ENCODE measurements at regions not wholly inside any gene's neighbourhood (a gene's known extent, or its start where the extent isn't known, plus 50 kb on each side); places are given as distances from the start of the nearest gene placed in this dataset.
A peak's percentile ranks its signal among the peaks of the same experiment; 100 is the strongest.

DNA sequence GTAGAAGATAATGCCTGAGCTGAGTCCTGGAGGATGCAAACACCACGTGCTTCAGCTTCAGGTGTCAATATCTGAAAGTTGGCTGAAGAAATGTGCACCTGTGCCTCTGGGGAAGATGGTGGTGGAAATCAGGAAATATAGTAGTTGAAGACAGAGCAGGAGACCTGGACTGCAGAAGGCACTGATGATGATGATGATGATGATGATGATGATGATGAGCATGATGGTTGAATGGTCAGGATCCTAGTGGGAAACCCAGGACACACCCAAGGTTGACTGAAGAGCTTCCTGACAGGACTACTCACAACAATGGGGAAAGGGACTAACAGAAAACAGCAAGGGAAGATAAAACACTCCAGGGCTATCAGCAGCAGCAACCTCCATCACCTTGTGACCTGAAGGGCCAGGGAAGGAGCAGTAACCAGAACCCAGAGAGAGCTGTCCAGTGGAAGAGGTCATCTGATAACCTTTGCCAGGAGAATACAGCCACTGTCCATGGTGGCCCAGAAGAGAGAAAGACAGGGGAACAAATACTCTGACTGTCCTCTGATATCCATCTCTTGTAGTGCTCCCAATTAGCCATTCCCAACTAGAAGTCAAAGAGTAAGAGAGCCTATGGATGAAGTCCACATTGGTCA is 170.3 kb downstream of the TSHZ3 start:
- Histone ChIP-seq H3K9me3 (ENCODE audit: control insufficient read depth, low read length) (no peaks in the 10 kb centered on the region), H3K4me1 (ENCODE audit: control insufficient read depth, insufficient read depth, low read length, poor library complexity, severe bottlenecking) (no peaks in the 10 kb centered on the region)
- WGBS, 2 experiments (ENCODE audit: insufficient coverage in 2 of 2): 91% methylated on average over 1 of the region's 1 CpG; no CpG with 5 or more reads in 1 of the 2 experiments

DNA sequence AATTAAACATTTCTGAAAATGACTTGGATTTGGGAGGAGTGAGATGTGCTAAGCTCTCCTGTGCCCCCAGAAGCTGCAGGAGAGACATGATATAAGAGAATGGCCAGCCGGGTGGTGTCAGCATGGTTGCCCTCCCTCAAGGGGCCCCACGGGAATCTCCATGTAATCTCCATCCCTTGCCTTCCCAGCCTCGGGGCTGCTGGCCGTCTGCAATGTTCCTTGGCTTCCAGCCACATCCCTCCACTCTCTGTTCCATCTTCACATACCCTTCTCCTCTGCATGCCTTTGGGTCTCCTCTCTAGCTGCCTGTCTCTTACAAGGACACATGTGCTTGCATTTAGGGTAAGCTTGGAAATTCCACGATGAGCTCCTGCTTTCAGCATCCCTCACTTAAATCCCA is 172.0 kb downstream of the TSHZ3 start:
- no peaks in the 10 kb centered on the region for H3K36me3 ChIP-seq (ENCODE audit: control insufficient read depth, insufficient read depth, low read length)
- no peaks in the 10 kb centered on the region for H3K9me3 ChIP-seq (ENCODE audit: control insufficient read depth, low read length)
- WGBS, 2 experiments (ENCODE audit: insufficient coverage in 2 of 2): 93 to 98% methylated on average over 4 of the region's 5 CpGs
- no peak overlapping the region for H3K27ac ChIP-seq (ENCODE audit: low read depth, low read length, severe bottlenecking)
- H3K4me1 ChIP-seq (ENCODE audit: control insufficient read depth, insufficient read depth, low read length, poor library complexity, severe bottlenecking): no peaks in the 10 kb centered on the region
- H3K4me3 ChIP-seq (ENCODE audit: extremely low read depth, insufficient read depth, low read length, poor library complexity, severe bottlenecking): no peak overlapping the region

More for the DNA sequence above, 170.3 kb downstream of the TSHZ3 start:
- H3K36me3 ChIP-seq (ENCODE audit: control insufficient read depth, insufficient read depth, low read length): no peaks in the 10 kb centered on the region
- H3K4me3 ChIP-seq (ENCODE audit: extremely low read depth, insufficient read depth, low read length, poor library complexity, severe bottlenecking): no peak overlapping the region
- H3K27ac ChIP-seq (ENCODE audit: low read depth, low read length, severe bottlenecking): no peak overlapping the region

- no peaks in the 10 kb centered on the region for H3K36me3 ChIP-seq (ENCODE audit: control insufficient read depth, insufficient read depth, low read length)
- H3K9me3 ChIP-seq (ENCODE audit: control insufficient read depth, low read length): no peaks in the 10 kb centered on the region
- no peak overlapping the region for H3K27ac ChIP-seq (ENCODE audit: low read depth, low read length, severe bottlenecking)
- no peaks in the 10 kb centered on the region for H3K4me1 ChIP-seq (ENCODE audit: control insufficient read depth, insufficient read depth, low read length, poor library complexity, severe bottlenecking)
- H3K4me3 ChIP-seq (ENCODE audit: extremely low read depth, insufficient read depth, low read length, poor library complexity, severe bottlenecking): no peak overlapping the region
- WGBS, 2 experiments (ENCODE audit: insufficient coverage in 2 of 2): 100% methylated on average over 1 of the region's 3 CpGs; no CpG with 5 or more reads in 1 of the 2 experiments
Measured at GRCh38 chr19:31175564-31176348, 173.5 kb downstream of the TSHZ3 start.

DNA sequence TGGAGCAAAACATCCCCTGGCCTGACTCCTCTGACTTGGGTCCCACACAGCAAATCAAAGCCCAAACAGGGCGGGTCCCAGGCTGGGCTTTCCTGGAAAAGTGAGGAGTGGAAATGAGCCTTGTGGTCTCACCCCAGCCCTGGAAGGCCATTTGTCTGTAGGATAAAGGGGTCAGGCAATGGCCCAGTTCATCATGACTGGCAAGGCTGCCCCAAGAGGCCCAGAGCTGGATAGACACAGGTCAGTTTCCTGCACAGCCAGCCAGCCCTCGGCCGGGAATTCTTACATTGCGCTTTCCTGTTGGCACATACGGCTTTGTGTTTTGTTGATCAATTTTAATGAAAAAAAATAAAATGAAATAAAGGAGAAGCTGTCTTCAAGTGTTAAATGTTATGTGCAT is 174.3 kb downstream of the TSHZ3 start:
- H3K9me3 ChIP-seq (ENCODE audit: control insufficient read depth, low read length): no peaks in the 10 kb centered on the region
- no peaks in the 10 kb centered on the region for H3K36me3 ChIP-seq (ENCODE audit: control insufficient read depth, insufficient read depth, low read length)
- no peak overlapping the region for H3K27ac ChIP-seq (ENCODE audit: low read depth, low read length, severe bottlenecking)
- no peak overlapping the region for H3K4me3 ChIP-seq (ENCODE audit: extremely low read depth, insufficient read depth, low read length, poor library complexity, severe bottlenecking)
- no CpG with 5 or more reads among the region's 5 CpGs for WGBS, 2 experiments (ENCODE audit: insufficient coverage in 2 of 2)
- H3K4me1 ChIP-seq (ENCODE audit: control insufficient read depth, insufficient read depth, low read length, poor library complexity, severe bottlenecking): no peaks in the 10 kb centered on the region

DNA sequence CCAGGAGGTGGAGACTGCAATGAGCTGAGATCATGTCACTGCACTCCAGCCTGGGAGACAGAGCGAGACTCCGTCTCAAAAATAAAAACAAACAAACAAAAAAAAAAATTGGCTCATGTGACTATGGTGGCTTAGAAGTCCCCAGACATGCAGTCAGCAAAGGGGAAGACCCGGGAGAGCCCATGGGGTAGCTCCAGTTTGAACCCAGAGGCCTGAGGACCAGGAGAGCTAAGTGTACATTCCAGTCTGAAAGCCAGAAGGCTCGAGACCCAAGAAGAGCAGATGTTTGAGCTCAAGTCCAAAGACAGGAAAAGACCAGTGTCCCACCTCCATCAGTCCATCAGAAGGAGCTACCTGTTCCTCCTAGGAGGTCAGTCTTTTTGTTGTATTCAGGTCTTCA is 175.2 kb downstream of the TSHZ3 start:
- no peaks in the 10 kb centered on the region for H3K36me3 ChIP-seq (ENCODE audit: control insufficient read depth, insufficient read depth, low read length)
- H3K9me3 ChIP-seq (ENCODE audit: control insufficient read depth, low read length): no peaks in the 10 kb centered on the region
- H3K27ac ChIP-seq (ENCODE audit: low read depth, low read length, severe bottlenecking): no peak overlapping the region
- WGBS, 2 experiments (ENCODE audit: insufficient coverage in 2 of 2): 75 to 92% methylated on average over 1 of the region's 4 CpGs
- no peaks in the 10 kb centered on the region for H3K4me1 ChIP-seq (ENCODE audit: control insufficient read depth, insufficient read depth, low read length, poor library complexity, severe bottlenecking)
- no peak overlapping the region for H3K4me3 ChIP-seq (ENCODE audit: extremely low read depth, insufficient read depth, low read length, poor library complexity, severe bottlenecking)

DNA sequence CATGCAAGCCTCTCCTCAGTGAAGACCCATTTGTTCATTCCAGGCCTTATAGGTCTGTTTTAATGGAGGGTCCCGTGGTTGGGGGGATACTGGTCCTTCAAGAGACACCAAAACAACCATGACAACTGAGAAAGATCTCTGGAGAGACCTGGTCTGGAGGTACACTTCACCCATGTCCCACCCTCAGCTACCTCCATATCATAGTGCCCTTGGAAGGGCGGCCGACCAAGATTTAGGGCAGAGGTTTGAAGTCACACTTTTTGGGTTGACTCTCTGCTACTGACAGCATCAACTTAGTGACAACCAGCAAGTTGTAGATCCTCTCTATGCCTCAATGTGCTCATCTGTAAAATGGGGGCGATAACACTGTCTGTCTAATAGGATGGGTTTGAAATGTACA is 177.3 kb downstream of the TSHZ3 start:
- H3K9me3 ChIP-seq (ENCODE audit: control insufficient read depth, low read length): no peaks in the 10 kb centered on the region
- 100% methylated on average over 2 of the region's 4 CpGs for WGBS, 2 experiments (ENCODE audit: insufficient coverage in 2 of 2)
- H3K4me3 ChIP-seq (ENCODE audit: extremely low read depth, insufficient read depth, low read length, poor library complexity, severe bottlenecking): no peak overlapping the region
- no peaks in the 10 kb centered on the region for H3K36me3 ChIP-seq (ENCODE audit: control insufficient read depth, insufficient read depth, low read length)
- no peak overlapping the region for H3K27ac ChIP-seq (ENCODE audit: low read depth, low read length, severe bottlenecking)
- H3K4me1 ChIP-seq (ENCODE audit: control insufficient read depth, insufficient read depth, low read length, poor library complexity, severe bottlenecking): peaks cover 4% of the 10 kb centered on the region

- 83% methylated on average over 1 of the region's 2 CpGs; no CpG with 5 or more reads in 1 of the 2 experiments for WGBS, 2 experiments (ENCODE audit: insufficient coverage in 2 of 2)
- Histone ChIP-seq H3K27ac (ENCODE audit: low read depth, low read length, severe bottlenecking) (no peak overlapping the region), H3K4me3 (ENCODE audit: extremely low read depth, insufficient read depth, low read length, poor library complexity, severe bottlenecking) (no peak overlapping the region), H3K36me3 (ENCODE audit: control insufficient read depth, insufficient read depth, low read length) (no peaks in the 10 kb centered on the region), H3K4me1 (ENCODE audit: control insufficient read depth, insufficient read depth, low read length, poor library complexity, severe bottlenecking) (peaks cover 4% of the 10 kb centered on the region), H3K9me3 (ENCODE audit: control insufficient read depth, low read length) (no peaks in the 10 kb centered on the region)
Measured at GRCh38 chr19:31170046-31170445, 179.2 kb downstream of the TSHZ3 start.

GRCh38 chr19:31168106-31168625 is 181.1 kb downstream of the TSHZ3 start:
- WGBS, 2 experiments (ENCODE audit: insufficient coverage in 2 of 2): 94 to 100% methylated on average over 4 to 6 of the region's 8 CpGs
- H3K9me3 ChIP-seq (ENCODE audit: control insufficient read depth, low read length): no peaks in the 10 kb centered on the region
- H3K4me3 ChIP-seq (ENCODE audit: extremely low read depth, insufficient read depth, low read length, poor library complexity, severe bottlenecking): no peak overlapping the region
- peaks cover 4% of the 10 kb centered on the region for H3K4me1 ChIP-seq (ENCODE audit: control insufficient read depth, insufficient read depth, low read length, poor library complexity, severe bottlenecking)
- no peaks in the 10 kb centered on the region for H3K36me3 ChIP-seq (ENCODE audit: control insufficient read depth, insufficient read depth, low read length)
- no peak overlapping the region for H3K27ac ChIP-seq (ENCODE audit: low read depth, low read length, severe bottlenecking)

DNA sequence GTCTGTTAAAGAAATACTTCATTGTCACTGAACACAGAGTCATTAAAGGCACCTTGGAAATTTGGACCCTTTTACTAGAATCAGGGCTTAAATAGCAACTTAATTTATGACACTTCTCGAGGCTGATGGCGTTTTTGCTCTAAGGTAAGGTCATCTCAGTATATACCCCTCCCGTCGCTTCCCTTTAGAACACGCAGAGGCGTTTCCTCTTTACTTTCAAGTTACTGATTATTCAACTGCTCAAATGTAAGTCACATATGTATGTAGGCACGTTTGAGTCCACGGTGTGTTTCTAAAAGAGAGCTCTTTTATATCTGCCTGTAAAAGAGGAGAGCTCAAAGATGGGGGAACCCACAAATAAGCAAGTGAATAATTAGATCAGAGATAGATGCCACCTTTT is 181.5 kb downstream of the TSHZ3 start:
- WGBS, 2 experiments (ENCODE audit: insufficient coverage in 2 of 2): 78 to 87% methylated on average over 2 to 8 of the region's 8 CpGs
- H3K27ac ChIP-seq (ENCODE audit: low read depth, low read length, severe bottlenecking): no peak overlapping the region
- H3K4me1 ChIP-seq (ENCODE audit: control insufficient read depth, insufficient read depth, low read length, poor library complexity, severe bottlenecking): peaks cover 4% of the 10 kb centered on the region
- no peaks in the 10 kb centered on the region for H3K36me3 ChIP-seq (ENCODE audit: control insufficient read depth, insufficient read depth, low read length)
- H3K9me3 ChIP-seq (ENCODE audit: control insufficient read depth, low read length): no peaks in the 10 kb centered on the region
- no peak overlapping the region for H3K4me3 ChIP-seq (ENCODE audit: extremely low read depth, insufficient read depth, low read length, poor library complexity, severe bottlenecking)

DNA sequence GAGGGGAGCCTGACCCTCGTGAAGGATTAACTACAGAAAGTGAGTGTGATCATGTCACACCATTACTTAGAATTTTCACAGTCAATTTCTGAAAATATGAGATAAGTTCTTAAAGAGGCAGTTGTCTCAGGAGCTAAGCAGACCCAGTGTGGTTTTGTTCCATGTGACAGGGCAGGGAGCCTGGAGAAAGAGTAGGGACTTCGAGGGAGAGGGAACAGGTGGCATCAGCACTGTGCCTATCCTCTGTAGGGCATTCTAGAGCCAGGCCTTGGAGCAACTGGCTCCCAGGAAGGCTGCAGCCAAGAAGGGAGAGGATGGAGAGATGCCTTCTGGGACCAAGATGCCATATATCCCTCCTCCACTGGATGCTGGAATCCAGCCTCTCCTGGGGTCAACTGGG is 183.0 kb downstream of the TSHZ3 start:
- no peak overlapping the region for H3K27ac ChIP-seq (ENCODE audit: low read depth, low read length, severe bottlenecking)
- peaks cover 4% of the 10 kb centered on the region for H3K4me1 ChIP-seq (ENCODE audit: control insufficient read depth, insufficient read depth, low read length, poor library complexity, severe bottlenecking)
- no peak overlapping the region for H3K4me3 ChIP-seq (ENCODE audit: extremely low read depth, insufficient read depth, low read length, poor library complexity, severe bottlenecking)
- H3K9me3 ChIP-seq (ENCODE audit: control insufficient read depth, low read length): no peaks in the 10 kb centered on the region
- 83 to 100% methylated on average over 1 of the region's 2 CpGs for WGBS, 2 experiments (ENCODE audit: insufficient coverage in 2 of 2)
- H3K36me3 ChIP-seq (ENCODE audit: control insufficient read depth, insufficient read depth, low read length): no peaks in the 10 kb centered on the region

DNA sequence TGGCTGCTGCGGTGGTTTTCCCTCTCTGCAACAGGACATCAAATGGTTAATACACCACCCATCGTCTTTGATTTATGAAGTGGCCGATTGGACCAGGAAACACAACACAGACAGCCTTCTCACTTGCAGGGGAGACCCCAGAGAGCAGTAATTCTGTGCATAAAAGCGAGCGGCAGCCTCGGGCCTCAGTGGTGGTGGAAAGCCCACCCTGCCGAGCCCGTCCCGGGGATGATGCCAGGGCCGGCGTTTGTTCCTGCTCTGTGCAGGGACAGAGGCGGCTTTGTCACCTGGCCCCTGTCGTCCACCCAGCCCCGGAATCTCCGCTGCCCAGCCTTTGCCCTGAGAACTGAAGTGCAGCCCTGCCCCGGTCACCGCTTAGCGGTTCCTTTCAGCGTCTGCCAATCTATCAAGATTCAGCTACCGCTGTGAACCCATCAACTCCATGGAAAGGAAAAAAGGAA is 184.4 kb downstream of the TSHZ3 start:
- Histone ChIP-seq H3K4me1 (ENCODE audit: control insufficient read depth, insufficient read depth, low read length, poor library complexity, severe bottlenecking) (peaks cover 4% of the 10 kb centered on the region), H3K9me3 (ENCODE audit: control insufficient read depth, low read length) (no peaks in the 10 kb centered on the region), H3K4me3 (ENCODE audit: extremely low read depth, insufficient read depth, low read length, poor library complexity, severe bottlenecking) (no peak overlapping the region), H3K27ac (ENCODE audit: low read depth, low read length, severe bottlenecking) (peak overlapping the region; percentile 18), H3K36me3 (ENCODE audit: control insufficient read depth, insufficient read depth, low read length) (no peaks in the 10 kb centered on the region)
- WGBS, 2 experiments (ENCODE audit: insufficient coverage in 2 of 2): 83 to 87% methylated on average over 15 to 17 of the region's 20 CpGs
